ENCODE measurements at regions not wholly inside any gene's neighbourhood (a gene's known extent, or its start where the extent isn't known, plus 50 kb on each side); places are given as distances from the start of the nearest gene placed in this dataset.
"Not testable (repeated sequence)": the region's sequence is repeated elsewhere in the genome, so short reads cannot be mapped to it uniquely, and the experiment has no call there.

GRCh38 chr2:166381-166780, 97.5 kb downstream of the SH3YL1 start:
- DNase-seq, result no peak

- no peak for DNase-seq
Measured at GRCh38 chr2:165530-165929, 98.3 kb downstream of the SH3YL1 start.

- DNase-seq, result peak; percentile 42
Measured at GRCh38 chr2:162473-163382, 101.1 kb downstream of the SH3YL1 start.

- DNase-seq, result no peak
Measured at GRCh38 chr2:161729-162128, 102.1 kb downstream of the SH3YL1 start.

GRCh38 chr2:151553-152334, 105.4 kb upstream of the FAM110C start:
- no peak for DNase-seq

GRCh38 chr2:145407-145806, 99.1 kb upstream of the FAM110C start:
- DNase-seq, result no peak

GRCh38 chr2:141611-142010, 95.3 kb upstream of the FAM110C start:
- DNase-seq, result no peak

GRCh38 chr2:136666-137065, 90.4 kb upstream of the FAM110C start:
- no peak for DNase-seq

- DNase-seq, result no peak
Measured at GRCh38 chr2:133675-134593, 87.6 kb upstream of the FAM110C start.

GRCh38 chr2:126769-127168, 80.5 kb upstream of the FAM110C start:
- DNase-seq, result not testable (repeated sequence)

GRCh38 chr2:124241-124880, 78.1 kb upstream of the FAM110C start:
- DNase-seq, result no peak

GRCh38 chr2:116953-117352, 70.6 kb upstream of the FAM110C start:
- DNase-seq, result no peak

- no peak for DNase-seq
Measured at GRCh38 chr2:115303-115702, 69.0 kb upstream of the FAM110C start.

GRCh38 chr2:114616-115015, 68.3 kb upstream of the FAM110C start:
- DNase-seq, result no peak

GRCh38 chr2:109998-110397, 63.7 kb upstream of the FAM110C start:
- no peak for DNase-seq

- no peak for DNase-seq
Measured at GRCh38 chr2:108920-109809, 62.9 kb upstream of the FAM110C start.

- DNase-seq, result no peak
Measured at GRCh38 chr2:101016-101415, 54.7 kb upstream of the FAM110C start.

All from left kidney (tissue), 1 donor.